Parathyroid adenoma (tissue), 2 donors: ENCODE measurements at regions not wholly inside any gene's neighbourhood (a gene's known extent, or its start where the extent isn't known, plus 50 kb on each side); places are given as distances from the start of the nearest gene placed in this dataset.

Experiments
- H2AFZ ChIP-seq: fragments of 300-600 bp; sonication (generic); one replicate; pipeline ENCODE4 v1.7.0; 2017; ENCODE audit warnings: antibody characterized with exemption, mild to moderate bottlenecking
- H3K27ac ChIP-seq: fragments of 300-600 bp; sonication (generic); one replicate; pipeline ENCODE4 v1.7.0; 2017
- H3K27me3 ChIP-seq: fragments of 300-600 bp; sonication (generic); one replicate; pipeline ENCODE4 v1.7.0; 2017; ENCODE audit warnings: low read length; ENCODE audit not compliant: control insufficient read depth, insufficient read depth
- H3K36me3 ChIP-seq: fragments of 300-600 bp; sonication (generic); one replicate; pipeline ENCODE4 v1.7.0; 2017; ENCODE audit warnings: low read length; ENCODE audit not compliant: control insufficient read depth, insufficient read depth
- H3K4me1 ChIP-seq: fragments of 300-600 bp; sonication (generic); one replicate; pipeline ENCODE4 v1.7.0; 2017; ENCODE audit warnings: control low read depth
- H3K4me2 ChIP-seq: fragments of 300-600 bp; sonication (generic); one replicate; pipeline ENCODE4 v1.7.0; 2017; ENCODE audit warnings: low read length
- H3K4me3 ChIP-seq: fragments of 300-600 bp; sonication (generic); one replicate; pipeline ENCODE4 v1.7.0; 2017; ENCODE audit warnings: low read depth, low read length
- H3K79me2 ChIP-seq: fragments of 300-600 bp; sonication (generic); one replicate; pipeline ENCODE4 v1.7.0; 2017; ENCODE audit warnings: control low read depth
- H3K9ac ChIP-seq: fragments of 300-600 bp; sonication (generic); one replicate; pipeline ENCODE4 v1.7.0; 2017; ENCODE audit warnings: mild to moderate bottlenecking
- H3K9me3 ChIP-seq: fragments of 300-600 bp; sonication (generic); one replicate; pipeline ENCODE4 v1.7.0; 2017; ENCODE audit warnings: low read length; ENCODE audit not compliant: control insufficient read depth
- TF ChIP-seq, protein P1 (sequence below): fragments of 300-600 bp; sonication (generic); IDR thresholded peaks from one replicate; pipeline ENCODE4 v1.7.0; 2017; ENCODE audit warnings: antibody characterized with exemption, mild to moderate bottlenecking
- donor health status: primary hyperparathyroidism.

DNA sequence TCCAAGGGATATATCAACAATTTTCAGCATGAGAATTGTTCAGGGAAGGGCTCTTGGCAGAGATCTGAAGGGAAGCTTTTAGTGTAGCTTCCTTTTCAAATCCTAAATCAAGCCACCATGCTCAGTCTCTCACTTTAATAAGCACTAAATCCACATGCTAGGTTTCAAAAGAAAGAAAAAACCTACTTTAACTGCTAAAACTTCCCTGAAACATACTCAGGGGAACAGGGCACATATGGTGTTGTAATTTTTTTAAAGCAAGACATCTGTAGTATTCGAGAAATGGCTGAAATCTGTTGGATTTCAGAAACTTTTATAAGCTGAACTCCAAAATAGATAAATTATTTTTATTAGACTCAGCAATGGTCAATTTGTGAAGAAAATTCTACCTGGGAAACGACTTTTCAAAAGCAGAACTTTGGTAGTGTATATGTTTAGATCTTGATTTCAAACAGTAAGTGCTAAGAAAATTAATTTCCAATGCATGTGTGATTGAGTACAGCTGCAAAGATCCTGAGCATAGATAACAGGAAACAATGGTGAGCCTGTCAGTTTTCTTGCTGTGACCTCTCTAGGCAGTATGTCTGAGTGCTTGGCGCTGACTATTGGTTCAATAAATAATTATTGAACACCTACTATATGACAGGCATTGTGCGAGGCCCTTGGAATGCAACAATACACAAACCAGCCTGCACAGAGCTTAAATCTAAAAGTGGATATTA lies 804.5 kb upstream of the SOX9 start:
- Histone ChIP-seq H3K4me2 (no peak overlapping the region), H3K79me2 (no peaks in the 10 kb centered on the region), H3K9ac (no peak overlapping the region), H3K27me3 (no peaks in the 10 kb centered on the region), H3K27ac (no peak overlapping the region), H3K4me3 (no peak overlapping the region), H3K36me3 (no peaks in the 10 kb centered on the region), H3K4me1 (no peaks in the 10 kb centered on the region), H3K9me3 (no peaks in the 10 kb centered on the region), H2AFZ (no peak overlapping the region)
- TF ChIP-seq, protein P1, sequence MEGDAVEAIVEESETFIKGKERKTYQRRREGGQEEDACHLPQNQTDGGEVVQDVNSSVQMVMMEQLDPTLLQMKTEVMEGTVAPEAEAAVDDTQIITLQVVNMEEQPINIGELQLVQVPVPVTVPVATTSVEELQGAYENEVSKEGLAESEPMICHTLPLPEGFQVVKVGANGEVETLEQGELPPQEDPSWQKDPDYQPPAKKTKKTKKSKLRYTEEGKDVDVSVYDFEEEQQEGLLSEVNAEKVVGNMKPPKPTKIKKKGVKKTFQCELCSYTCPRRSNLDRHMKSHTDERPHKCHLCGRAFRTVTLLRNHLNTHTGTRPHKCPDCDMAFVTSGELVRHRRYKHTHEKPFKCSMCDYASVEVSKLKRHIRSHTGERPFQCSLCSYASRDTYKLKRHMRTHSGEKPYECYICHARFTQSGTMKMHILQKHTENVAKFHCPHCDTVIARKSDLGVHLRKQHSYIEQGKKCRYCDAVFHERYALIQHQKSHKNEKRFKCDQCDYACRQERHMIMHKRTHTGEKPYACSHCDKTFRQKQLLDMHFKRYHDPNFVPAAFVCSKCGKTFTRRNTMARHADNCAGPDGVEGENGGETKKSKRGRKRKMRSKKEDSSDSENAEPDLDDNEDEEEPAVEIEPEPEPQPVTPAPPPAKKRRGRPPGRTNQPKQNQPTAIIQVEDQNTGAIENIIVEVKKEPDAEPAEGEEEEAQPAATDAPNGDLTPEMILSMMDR, result no peak

DNA sequence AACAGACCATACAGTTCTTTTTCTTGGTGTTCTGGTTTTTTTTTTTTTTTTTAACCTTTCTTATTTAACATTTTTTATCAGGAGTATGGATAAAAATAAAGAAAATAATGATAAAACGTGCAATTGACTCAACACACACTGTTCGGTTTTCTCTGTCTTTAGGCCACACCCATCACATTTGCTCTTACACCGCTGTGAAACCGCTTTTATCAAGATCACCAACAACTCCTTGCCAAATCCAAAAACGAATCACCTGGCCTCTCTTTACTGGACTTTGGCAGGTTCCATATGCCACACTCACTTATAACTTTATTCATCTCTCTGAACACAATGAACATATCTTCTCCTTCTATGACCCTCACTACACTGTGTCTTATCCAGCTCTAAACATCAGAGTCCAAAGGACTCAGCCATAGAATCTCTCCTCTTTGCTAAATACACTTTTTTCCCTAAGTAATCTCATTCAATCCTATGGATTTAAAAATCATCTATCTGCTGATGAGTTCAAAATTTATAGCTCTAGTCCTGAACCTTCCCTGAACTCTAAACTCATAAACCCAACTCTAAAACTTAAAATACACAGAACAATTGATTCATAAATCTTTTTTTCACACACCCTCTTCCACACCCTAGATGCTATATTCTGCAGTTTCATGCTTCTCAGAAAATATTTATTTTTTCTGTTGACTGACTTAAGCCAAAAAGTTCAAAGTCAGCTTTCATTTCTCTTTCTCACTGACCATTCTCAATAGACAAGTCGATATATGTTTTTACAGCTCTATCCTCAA lies 800.6 kb upstream of the SOX9 start:
- H2AFZ ChIP-seq, result no peak overlapping the region
- no peaks in the 10 kb centered on the region for H3K27me3 ChIP-seq
- no peaks in the 10 kb centered on the region for H3K9me3 ChIP-seq
- H3K36me3 ChIP-seq, result no peaks in the 10 kb centered on the region
- H3K4me2 ChIP-seq, result no peak overlapping the region
- no peak overlapping the region for H3K4me3 ChIP-seq
- no peaks in the 10 kb centered on the region for H3K79me2 ChIP-seq
- H3K27ac ChIP-seq, result no peak overlapping the region
- TF ChIP-seq, protein P1, result no peak
- H3K9ac ChIP-seq, result no peak overlapping the region
- H3K4me1 ChIP-seq, result no peaks in the 10 kb centered on the region

DNA sequence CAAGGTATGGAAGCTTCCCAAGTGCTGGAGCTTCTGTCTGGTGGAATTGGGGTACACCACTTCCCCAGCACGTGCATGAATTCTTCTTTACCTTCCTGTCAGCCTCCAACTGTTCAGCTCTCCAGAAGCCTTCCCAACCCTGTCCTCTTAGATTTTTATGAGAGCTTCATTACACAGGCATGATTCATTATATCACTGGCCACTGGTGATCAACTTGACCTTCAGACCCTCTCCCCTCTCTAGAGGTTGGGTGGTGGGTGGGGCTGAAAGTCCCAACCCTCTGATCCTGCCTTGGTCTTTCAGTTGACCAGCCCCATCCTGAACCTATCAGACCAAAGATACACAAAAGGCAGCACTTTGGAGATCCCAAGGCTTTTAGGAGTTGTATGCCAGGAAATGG lies 795.7 kb upstream of the SOX9 start:
- no peak overlapping the region for H3K4me3 ChIP-seq
- no peak overlapping the region for H3K27ac ChIP-seq
- no peaks in the 10 kb centered on the region for H3K36me3 ChIP-seq

DNA sequence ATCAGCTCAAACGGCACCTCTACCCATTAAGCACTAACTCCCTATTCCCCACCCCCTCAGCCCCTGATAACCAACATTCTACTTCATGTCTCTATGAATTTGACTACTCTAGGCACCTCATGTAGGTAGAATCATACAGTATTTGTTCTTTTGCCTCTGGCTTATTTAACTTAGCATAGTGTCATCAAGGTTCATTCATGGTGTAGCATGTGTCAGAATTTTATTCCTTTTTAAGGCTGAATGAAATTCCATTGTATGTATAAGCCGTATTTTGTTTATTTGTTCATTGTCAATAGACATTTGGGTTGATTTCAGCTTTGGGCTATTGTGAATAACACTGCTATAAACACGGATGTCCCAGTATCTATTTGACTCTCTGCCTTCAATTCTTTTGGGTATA lies 794.9 kb upstream of the SOX9 start:
- Histone ChIP-seq H3K27ac (no peak overlapping the region), H2AFZ (no peak overlapping the region), H3K9me3 (no peaks in the 10 kb centered on the region), H3K27me3 (no peaks in the 10 kb centered on the region), H3K4me1 (no peaks in the 10 kb centered on the region), H3K4me3 (no peak overlapping the region), H3K79me2 (no peaks in the 10 kb centered on the region), H3K36me3 (no peaks in the 10 kb centered on the region), H3K9ac (no peak overlapping the region), H3K4me2 (no peak overlapping the region)
- TF ChIP-seq, protein P1, result no peak

More for the DNA sequence above, 795.7 kb upstream of the SOX9 start:
- Histone ChIP-seq H2AFZ (no peak overlapping the region), H3K9ac (no peak overlapping the region), H3K27me3 (no peaks in the 10 kb centered on the region), H3K4me2 (no peak overlapping the region), H3K4me1 (no peaks in the 10 kb centered on the region), H3K79me2 (no peaks in the 10 kb centered on the region), H3K9me3 (no peaks in the 10 kb centered on the region)
- TF ChIP-seq, protein P1, result no peak
